MCF 10A (cell line): ENCODE measurements at regions not wholly inside any gene's neighbourhood (a gene's known extent, or its start where the extent isn't known, plus 50 kb on each side); places are given as distances from the start of the nearest gene placed in this dataset.

ENCODE experiments used
- BruUV-seq: library from RNA; stranded (reverse); fragments of 400-500 nt; replicated peaks from 2 replicates; lab custom pipeline; 2021; lab: Mats Ljungman, UMichigan
- CTCF ChIA-PET: fragments of 300-600 bp; sonication (Branson Sonifier 250); formaldehyde crosslinking; extraction: SDS; loops from one replicate; lab custom pipeline; 2021; ENCODE audit warnings: antibody characterized with exemption, inconsistent platforms; lab: Yijun Ruan, JAX
- POLR2A ChIA-PET: fragments of 300-600, 350-650 bp; sonication (Branson Sonifier 250); formaldehyde crosslinking; extraction: SDS; loops from one replicate; lab custom pipeline; 2020; ENCODE audit warnings: antibody characterized with exemption, inconsistent platforms; lab: Yijun Ruan, JAX
- DNase-seq: peaks from one replicate; pipeline ENCODE4 v3.0.0-alpha.2; 2018; ENCODE audit not compliant: unreplicated experiment
- H3K27ac Mint-ChIP-seq: one replicate; pipeline ENCODE4 v1.8.0; 2022; ENCODE audit warnings: mild to moderate bottlenecking, low read depth, mixed read lengths; ENCODE audit not compliant: unreplicated experiment
- H3K27me3 Mint-ChIP-seq: one replicate; pipeline ENCODE4 v1.8.0; 2022; ENCODE audit warnings: mixed read lengths; ENCODE audit not compliant: insufficient read depth, unreplicated experiment
- H3K36me3 Mint-ChIP-seq: one replicate; pipeline ENCODE4 v1.8.0; 2022; ENCODE audit warnings: mild to moderate bottlenecking, moderate library complexity, mixed read lengths; ENCODE audit not compliant: insufficient read depth, unreplicated experiment
- H3K4me1 Mint-ChIP-seq: one replicate; pipeline ENCODE4 v1.8.0; 2022; ENCODE audit warnings: mixed read lengths; ENCODE audit not compliant: insufficient read depth, unreplicated experiment
- H3K4me3 Mint-ChIP-seq: one replicate; pipeline ENCODE4 v1.8.0; 2022; ENCODE audit warnings: mild to moderate bottlenecking, moderate library complexity, mixed read lengths; ENCODE audit not compliant: unreplicated experiment
- H3K9me3 Mint-ChIP-seq: one replicate; pipeline ENCODE4 v1.8.0; 2022; ENCODE audit warnings: mixed read lengths; ENCODE audit not compliant: unreplicated experiment
- CTCF ChIP-seq: fragments of 200-600 bp; IDR thresholded peaks from one replicate; pipeline ENCODE4 v1.8.0; 2022; ENCODE audit warnings: antibody characterized with exemption, mild to moderate bottlenecking; ENCODE audit not compliant: unreplicated experiment
- intact Hi-C: fragments of 100-400 bp; cut with micrococcal nuclease; formaldehyde crosslinking; loops from 2 replicates; pipeline ENCODE4 v1.14.1; 2022

- DNase-seq = no peak
- intact Hi-C loops = no loop called here
- Mint-ChIP-seq H3K4me3 (no peak overlapping the region), H3K27ac (no peak overlapping the region), H3K27me3 (no peaks in the 10 kb centered on the region), H3K36me3 (peaks cover 6% of the 10 kb centered on the region), H3K9me3 (peaks cover 6% of the 10 kb centered on the region), H3K4me1 (no peaks in the 10 kb centered on the region)
- POLR2A ChIA-PET = interaction anchor here (0.5 to 1.2 kb wide), 2 partner anchors 10 to 90 kb away, joined by 4 read pairs; no protein-coding TSS in a partner anchor
- CTCF ChIA-PET = no interaction called here
- TF ChIP-seq CTCF = no peak
- BruUV-seq = no TSS peak
Observed at GRCh38 chr3:137174514-137174913, 216.7 kb downstream of the IL20RB start.

GRCh38 chr3:137180220-137180619 is 222.4 kb downstream of the IL20RB start:
- BruUV-seq = no TSS peak
- no peak overlapping the region for H3K4me3 Mint-ChIP-seq
- no peaks in the 10 kb centered on the region for H3K36me3 Mint-ChIP-seq
- H3K9me3 Mint-ChIP-seq = peaks cover 7% of the 10 kb centered on the region
- H3K4me1 Mint-ChIP-seq = no peaks in the 10 kb centered on the region
- H3K27ac Mint-ChIP-seq = no peak overlapping the region
- H3K27me3 Mint-ChIP-seq = no peaks in the 10 kb centered on the region
- CTCF ChIA-PET = interaction anchor here (0.8 to 1.3 kb wide), 2 partner anchors 9 to 766 kb away, joined by 3 to 6 read pairs; no protein-coding TSS in a partner anchor
- POLR2A ChIA-PET = interaction anchor here (1.5 kb wide), 1 partner anchor 11 kb away, joined by 4 read pairs; no protein-coding TSS in a partner anchor
- no peak for DNase-seq
- intact Hi-C loops = no loop called here
- TF ChIP-seq CTCF = no peak

- peak; percentile 70 for DNase-seq
- intact Hi-C loops = no loop called here
- no peaks in the 10 kb centered on the region for H3K27me3 Mint-ChIP-seq
- H3K27ac Mint-ChIP-seq = no peak overlapping the region
- ChIA-PET CTCF (interaction anchor here (0.6 kb wide), 1 partner anchor 820 kb away, joined by 5 read pairs; no protein-coding TSS in a partner anchor), POLR2A (interaction anchor here (1.0 kb wide), 1 partner anchor 11 kb away, joined by 4 read pairs; no protein-coding TSS in a partner anchor)
- peaks cover 7% of the 10 kb centered on the region for H3K36me3 Mint-ChIP-seq
- no peaks in the 10 kb centered on the region for H3K4me1 Mint-ChIP-seq
- no peak overlapping the region for H3K4me3 Mint-ChIP-seq
- H3K9me3 Mint-ChIP-seq = no peaks in the 10 kb centered on the region
- BruUV-seq = no TSS peak
- TF ChIP-seq CTCF = no peak
Observed at GRCh38 chr3:137191133-137191923, 233.5 kb downstream of the IL20RB start.

- no peaks in the 10 kb centered on the region for H3K27me3 Mint-ChIP-seq
- intact Hi-C loops = no loop called here
- H3K4me1 Mint-ChIP-seq = no peaks in the 10 kb centered on the region
- no peak overlapping the region for H3K4me3 Mint-ChIP-seq
- TF ChIP-seq CTCF = no peak
- ChIA-PET CTCF (interaction anchor here (0.6 to 1.9 kb wide), 5 partner anchors 16 to 819 kb away, joined by 3 to 5 read pairs (median 4); no protein-coding TSS in a partner anchor), POLR2A (interaction anchor here (0.6 kb wide), 1 partner anchor 121 kb away, joined by 3 read pairs; no protein-coding TSS in a partner anchor)
- no peak overlapping the region for H3K27ac Mint-ChIP-seq
- BruUV-seq = no TSS peak
- no peak for DNase-seq
- H3K36me3 Mint-ChIP-seq = peaks cover 7% of the 10 kb centered on the region
- no peaks in the 10 kb centered on the region for H3K9me3 Mint-ChIP-seq
Observed at GRCh38 chr3:137191951-137192350, 234.2 kb downstream of the IL20RB start.
